ENCODE measurements at regions not wholly inside any gene's neighbourhood (a gene's known extent, or its start where the extent isn't known, plus 50 kb on each side); places are given as distances from the start of the nearest gene placed in this dataset.
A peak's percentile ranks its signal among the peaks of the same experiment; 100 is the strongest.
"Not testable (repeated sequence)": the region's sequence is repeated elsewhere in the genome, so short reads cannot be mapped to it uniquely, and the experiment has no call there.

- not testable (repeated sequence) for H3K9me3 ChIP-seq; H3K27me3 ChIP-seq; H3K36me3 ChIP-seq; DNase-seq (ENCODE audit: low spot score); H3K4me1 ChIP-seq; H3K4me3 ChIP-seq; H3K27ac ChIP-seq
Observed at GRCh38 chr2:87461671-87462070, 286.2 kb upstream of the PLGLB2 start.

GRCh38 chr2:87464219-87464618 lies 283.7 kb upstream of the PLGLB2 start:
- not testable (repeated sequence) for H3K36me3 ChIP-seq; H3K27me3 ChIP-seq; H3K27ac ChIP-seq; DNase-seq (ENCODE audit: low spot score); H3K4me1 ChIP-seq; H3K4me3 ChIP-seq; H3K9me3 ChIP-seq

GRCh38 chr2:87465730-87466129 lies 282.2 kb upstream of the PLGLB2 start:
- not testable (repeated sequence) for H3K4me1 ChIP-seq; DNase-seq (ENCODE audit: low spot score); H3K27ac ChIP-seq

GRCh38 chr2:87466591-87467120 lies 281.2 kb upstream of the PLGLB2 start:
- H3K27ac ChIP-seq; H3K4me3 ChIP-seq; H3K4me1 ChIP-seq; H3K9me3 ChIP-seq; H3K36me3 ChIP-seq; H3K27me3 ChIP-seq; DNase-seq (ENCODE audit: low spot score): not testable (repeated sequence)

More at GRCh38 chr2:87465730-87466129, 282.2 kb upstream of the PLGLB2 start:
- H3K36me3 ChIP-seq, H3K9me3 ChIP-seq, H3K4me3 ChIP-seq, H3K27me3 ChIP-seq: not testable (repeated sequence)

- H3K9me3 ChIP-seq; H3K27ac ChIP-seq; DNase-seq (ENCODE audit: low spot score): not testable (repeated sequence)
Observed at GRCh38 chr2:87468429-87468981, 279.4 kb upstream of the PLGLB2 start.

GRCh38 chr2:87469180-87470151 lies 278.4 kb upstream of the PLGLB2 start:
- H3K27me3 ChIP-seq; H3K9me3 ChIP-seq; DNase-seq (ENCODE audit: low spot score); H3K4me3 ChIP-seq; H3K36me3 ChIP-seq; H3K4me1 ChIP-seq: not testable (repeated sequence)
- peak overlapping the region; percentile 9 to 39 for H3K27ac ChIP-seq

More at GRCh38 chr2:87468429-87468981, 279.4 kb upstream of the PLGLB2 start:
- H3K4me1 ChIP-seq, H3K4me3 ChIP-seq, H3K27me3 ChIP-seq, H3K36me3 ChIP-seq: not testable (repeated sequence)

- not testable (repeated sequence) for H3K4me1 ChIP-seq; H3K27me3 ChIP-seq; H3K36me3 ChIP-seq; H3K9me3 ChIP-seq; DNase-seq (ENCODE audit: low spot score); H3K27ac ChIP-seq; H3K4me3 ChIP-seq
Observed at GRCh38 chr2:87470381-87471380, 277.2 kb upstream of the PLGLB2 start.

GRCh38 chr2:87471478-87471877 lies 276.4 kb upstream of the PLGLB2 start:
- DNase-seq (ENCODE audit: low spot score); H3K36me3 ChIP-seq; H3K4me3 ChIP-seq; H3K27ac ChIP-seq; H3K4me1 ChIP-seq; H3K9me3 ChIP-seq; H3K27me3 ChIP-seq: not testable (repeated sequence)
- peak in 1 of 2 donors; percentile 27 for TF ChIP-seq CTCF (IDR thresholded peaks at IDR 0.05)

Data from right atrium auricular region (tissue), 2 donors.